ENCODE measurements at regions not wholly inside any gene's neighbourhood (a gene's known extent, or its start where the extent isn't known, plus 50 kb on each side); places are given as distances from the start of the nearest gene placed in this dataset.

- Histone ChIP-seq H3K36me3 (ENCODE audit: control insufficient read depth in 3 of 3, insufficient read depth in 3 of 3, low read length in 3 of 3) (no peaks in the 10 kb centered on the region), H3K27me3 (ENCODE audit: control insufficient read depth in 3 of 3, insufficient read depth in 3 of 3, low read length in 3 of 3) (no peaks in the 10 kb centered on the region), H3K9me3 (ENCODE audit: control insufficient read depth in 3 of 3, low read length in 3 of 3) (no peaks in the 10 kb centered on the region), H3K9ac (ENCODE audit: low read depth in 1 of 3, low read length in 3 of 3) (no peak overlapping the region), H3K4me3 (ENCODE audit: low read length in 3 of 3) (no peak overlapping the region), H3K27ac (ENCODE audit: low read depth, low read length) (no peak overlapping the region), H3K4me1 (ENCODE audit: control insufficient read depth in 3 of 3, insufficient read depth in 3 of 3, low read length in 3 of 3) (no peaks in the 10 kb centered on the region)
These were observed 314.2 kb downstream of the ADGRL2 start for GRCh38 chr1:82114887-82115286.

GRCh38 chr1:82110366-82111254, 309.9 kb downstream of the ADGRL2 start:
- Histone ChIP-seq H3K27ac (ENCODE audit: low read depth, low read length) (no peak overlapping the region), H3K36me3 (ENCODE audit: control insufficient read depth in 3 of 3, insufficient read depth in 3 of 3, low read length in 3 of 3) (no peaks in the 10 kb centered on the region), H3K4me1 (ENCODE audit: control insufficient read depth in 3 of 3, insufficient read depth in 3 of 3, low read length in 3 of 3) (no peaks in the 10 kb centered on the region)

GRCh38 chr1:82108843-82109242, 308.1 kb downstream of the ADGRL2 start:
- no peak overlapping the region for H3K4me3 ChIP-seq (ENCODE audit: low read length in 3 of 3)
- H3K36me3 ChIP-seq (ENCODE audit: control insufficient read depth in 3 of 3, insufficient read depth in 3 of 3, low read length in 3 of 3), result no peaks in the 10 kb centered on the region
- H3K27me3 ChIP-seq (ENCODE audit: control insufficient read depth in 3 of 3, insufficient read depth in 3 of 3, low read length in 3 of 3), result no peaks in the 10 kb centered on the region
- H3K27ac ChIP-seq (ENCODE audit: low read depth, low read length), result no peak overlapping the region
- no peak overlapping the region for H3K9ac ChIP-seq (ENCODE audit: low read depth in 1 of 3, low read length in 3 of 3)
- H3K9me3 ChIP-seq (ENCODE audit: control insufficient read depth in 3 of 3, low read length in 3 of 3), result no peaks in the 10 kb centered on the region
- no peaks in the 10 kb centered on the region for H3K4me1 ChIP-seq (ENCODE audit: control insufficient read depth in 3 of 3, insufficient read depth in 3 of 3, low read length in 3 of 3)

More at GRCh38 chr1:82110366-82111254, 309.9 kb downstream of the ADGRL2 start:
- Histone ChIP-seq H3K9ac (ENCODE audit: low read depth in 1 of 3, low read length in 3 of 3) (no peak overlapping the region), H3K27me3 (ENCODE audit: control insufficient read depth in 3 of 3, insufficient read depth in 3 of 3, low read length in 3 of 3) (no peaks in the 10 kb centered on the region), H3K9me3 (ENCODE audit: control insufficient read depth in 3 of 3, low read length in 3 of 3) (no peaks in the 10 kb centered on the region), H3K4me3 (ENCODE audit: low read length in 3 of 3) (no peak overlapping the region)

GRCh38 chr1:82106672-82107071, 305.9 kb downstream of the ADGRL2 start:
- H3K4me1 ChIP-seq (ENCODE audit: control insufficient read depth in 3 of 3, insufficient read depth in 3 of 3, low read length in 3 of 3), result no peaks in the 10 kb centered on the region
- H3K27me3 ChIP-seq (ENCODE audit: control insufficient read depth in 3 of 3, insufficient read depth in 3 of 3, low read length in 3 of 3), result no peaks in the 10 kb centered on the region

GRCh38 chr1:82099170-82099569, 298.4 kb downstream of the ADGRL2 start:
- H3K36me3 ChIP-seq (ENCODE audit: control insufficient read depth in 3 of 3, insufficient read depth in 3 of 3, low read length in 3 of 3), result no peaks in the 10 kb centered on the region
- H3K9ac ChIP-seq (ENCODE audit: low read depth in 1 of 3, low read length in 3 of 3), result no peak overlapping the region
- H3K4me1 ChIP-seq (ENCODE audit: control insufficient read depth in 3 of 3, insufficient read depth in 3 of 3, low read length in 3 of 3), result no peaks in the 10 kb centered on the region
- no peak overlapping the region for H3K27ac ChIP-seq (ENCODE audit: low read depth, low read length)
- no peaks in the 10 kb centered on the region for H3K9me3 ChIP-seq (ENCODE audit: control insufficient read depth in 3 of 3, low read length in 3 of 3)
- no peaks in the 10 kb centered on the region for H3K27me3 ChIP-seq (ENCODE audit: control insufficient read depth in 3 of 3, insufficient read depth in 3 of 3, low read length in 3 of 3)
- no peak overlapping the region for H3K4me3 ChIP-seq (ENCODE audit: low read length in 3 of 3)

More at GRCh38 chr1:82106672-82107071, 305.9 kb downstream of the ADGRL2 start:
- Histone ChIP-seq H3K9me3 (ENCODE audit: control insufficient read depth in 3 of 3, low read length in 3 of 3) (no peaks in the 10 kb centered on the region), H3K4me3 (ENCODE audit: low read length in 3 of 3) (no peak overlapping the region), H3K36me3 (ENCODE audit: control insufficient read depth in 3 of 3, insufficient read depth in 3 of 3, low read length in 3 of 3) (no peaks in the 10 kb centered on the region), H3K9ac (ENCODE audit: low read depth in 1 of 3, low read length in 3 of 3) (no peak overlapping the region), H3K27ac (ENCODE audit: low read depth, low read length) (no peak overlapping the region)

GRCh38 chr1:82094136-82094535, 293.4 kb downstream of the ADGRL2 start:
- H3K9ac ChIP-seq (ENCODE audit: low read depth in 1 of 3, low read length in 3 of 3), result no peak overlapping the region
- no peaks in the 10 kb centered on the region for H3K27me3 ChIP-seq (ENCODE audit: control insufficient read depth in 3 of 3, insufficient read depth in 3 of 3, low read length in 3 of 3)
- H3K4me1 ChIP-seq (ENCODE audit: control insufficient read depth in 3 of 3, insufficient read depth in 3 of 3, low read length in 3 of 3), result no peaks in the 10 kb centered on the region
- no peaks in the 10 kb centered on the region for H3K36me3 ChIP-seq (ENCODE audit: control insufficient read depth in 3 of 3, insufficient read depth in 3 of 3, low read length in 3 of 3)
- H3K4me3 ChIP-seq (ENCODE audit: low read length in 3 of 3), result no peak overlapping the region
- no peak overlapping the region for H3K27ac ChIP-seq (ENCODE audit: low read depth, low read length)
- no peaks in the 10 kb centered on the region for H3K9me3 ChIP-seq (ENCODE audit: control insufficient read depth in 3 of 3, low read length in 3 of 3)

- H3K27me3 ChIP-seq (ENCODE audit: control insufficient read depth in 3 of 3, insufficient read depth in 3 of 3, low read length in 3 of 3), result no peaks in the 10 kb centered on the region
These were observed 291.0 kb downstream of the ADGRL2 start for GRCh38 chr1:82091729-82092128.

GRCh38 chr1:82091265-82091664, 290.5 kb downstream of the ADGRL2 start:
- Histone ChIP-seq H3K4me3 (ENCODE audit: low read length in 3 of 3) (no peak overlapping the region), H3K36me3 (ENCODE audit: control insufficient read depth in 3 of 3, insufficient read depth in 3 of 3, low read length in 3 of 3) (no peaks in the 10 kb centered on the region), H3K27me3 (ENCODE audit: control insufficient read depth in 3 of 3, insufficient read depth in 3 of 3, low read length in 3 of 3) (no peaks in the 10 kb centered on the region), H3K9me3 (ENCODE audit: control insufficient read depth in 3 of 3, low read length in 3 of 3) (no peaks in the 10 kb centered on the region), H3K4me1 (ENCODE audit: control insufficient read depth in 3 of 3, insufficient read depth in 3 of 3, low read length in 3 of 3) (no peaks in the 10 kb centered on the region), H3K9ac (ENCODE audit: low read depth in 1 of 3, low read length in 3 of 3) (no peak overlapping the region), H3K27ac (ENCODE audit: low read depth, low read length) (no peak overlapping the region)

More at GRCh38 chr1:82091729-82092128, 291.0 kb downstream of the ADGRL2 start:
- no peak overlapping the region for H3K9ac ChIP-seq (ENCODE audit: low read depth in 1 of 3, low read length in 3 of 3)
- no peaks in the 10 kb centered on the region for H3K36me3 ChIP-seq (ENCODE audit: control insufficient read depth in 3 of 3, insufficient read depth in 3 of 3, low read length in 3 of 3)
- H3K27ac ChIP-seq (ENCODE audit: low read depth, low read length), result no peak overlapping the region
- H3K9me3 ChIP-seq (ENCODE audit: control insufficient read depth in 3 of 3, low read length in 3 of 3), result no peaks in the 10 kb centered on the region
- no peaks in the 10 kb centered on the region for H3K4me1 ChIP-seq (ENCODE audit: control insufficient read depth in 3 of 3, insufficient read depth in 3 of 3, low read length in 3 of 3)
- no peak overlapping the region for H3K4me3 ChIP-seq (ENCODE audit: low read length in 3 of 3)

- Histone ChIP-seq H3K4me1 (ENCODE audit: control insufficient read depth in 3 of 3, insufficient read depth in 3 of 3, low read length in 3 of 3) (no peaks in the 10 kb centered on the region), H3K4me3 (ENCODE audit: low read length in 3 of 3) (no peak overlapping the region), H3K27me3 (ENCODE audit: control insufficient read depth in 3 of 3, insufficient read depth in 3 of 3, low read length in 3 of 3) (no peaks in the 10 kb centered on the region), H3K9me3 (ENCODE audit: control insufficient read depth in 3 of 3, low read length in 3 of 3) (no peaks in the 10 kb centered on the region), H3K36me3 (ENCODE audit: control insufficient read depth in 3 of 3, insufficient read depth in 3 of 3, low read length in 3 of 3) (no peaks in the 10 kb centered on the region), H3K27ac (ENCODE audit: low read depth, low read length) (no peak overlapping the region), H3K9ac (ENCODE audit: low read depth in 1 of 3, low read length in 3 of 3) (no peak overlapping the region)
These were observed 289.4 kb downstream of the ADGRL2 start for GRCh38 chr1:82090104-82090503.

- Histone ChIP-seq H3K36me3 (ENCODE audit: control insufficient read depth in 3 of 3, insufficient read depth in 3 of 3, low read length in 3 of 3) (no peaks in the 10 kb centered on the region), H3K27ac (ENCODE audit: low read depth, low read length) (no peak overlapping the region), H3K27me3 (ENCODE audit: control insufficient read depth in 3 of 3, insufficient read depth in 3 of 3, low read length in 3 of 3) (no peaks in the 10 kb centered on the region), H3K4me3 (ENCODE audit: low read length in 3 of 3) (no peak overlapping the region), H3K9me3 (ENCODE audit: control insufficient read depth in 3 of 3, low read length in 3 of 3) (no peaks in the 10 kb centered on the region), H3K4me1 (ENCODE audit: control insufficient read depth in 3 of 3, insufficient read depth in 3 of 3, low read length in 3 of 3) (no peaks in the 10 kb centered on the region), H3K9ac (ENCODE audit: low read depth in 1 of 3, low read length in 3 of 3) (no peak overlapping the region)
These were observed 286.0 kb downstream of the ADGRL2 start for GRCh38 chr1:82086739-82087138.

Data from skeletal muscle tissue (tissue), 3 donors.